GM23338 (cell line): ENCODE measurements at regions not wholly inside any gene's neighbourhood (a gene's known extent, or its start where the extent isn't known, plus 50 kb on each side); places are given as distances from the start of the nearest gene placed in this dataset.

ENCODE experiments used
- EZH2 ChIP-seq: fragments of 200-600 bp; sonication (generic); IDR thresholded peaks from one replicate; pipeline ENCODE4 v1.8.0; 2017; ENCODE audit warnings: antibody characterized with exemption, mild to moderate bottlenecking, low read depth; ENCODE audit not compliant: unreplicated experiment
- TF ChIP-seq, protein P1 (sequence below), 2 experiments: fragments of 200-600 bp in 1 of 2; sonication (generic) in 1 of 2; conservative IDR thresholded peaks; 2 replicates each; pipeline versions ENCODE4 v1.5.1 to v1.6.1; 2016 to 2017; ENCODE audit warnings: antibody characterized with exemption in 2 of 2, low read depth in 2 of 2, mild to moderate bottlenecking in 2 of 2, moderate library complexity in 1 of 2

DNA sequence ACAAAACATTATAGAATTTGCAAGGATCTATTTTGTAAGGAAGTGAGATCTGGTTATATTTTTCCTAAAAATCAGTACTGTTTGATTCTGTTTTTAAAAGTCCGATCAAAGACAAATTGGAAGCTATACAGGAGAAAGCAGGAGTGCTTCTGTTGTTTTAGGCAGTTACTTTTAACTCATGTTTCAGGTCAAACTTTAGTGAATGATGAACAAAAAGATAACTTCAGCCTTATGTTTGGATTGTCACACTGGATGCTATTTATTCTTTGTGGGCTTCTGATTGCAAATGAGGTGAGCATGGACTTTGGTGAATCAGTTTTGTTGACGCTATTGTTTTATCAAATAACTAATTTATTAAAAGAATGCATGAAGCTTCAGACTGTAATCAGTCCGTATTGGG is 228.7 kb upstream of the SLC35B3 start:
- TF ChIP-seq EZH2 = no peak
- TF ChIP-seq, protein P1, sequence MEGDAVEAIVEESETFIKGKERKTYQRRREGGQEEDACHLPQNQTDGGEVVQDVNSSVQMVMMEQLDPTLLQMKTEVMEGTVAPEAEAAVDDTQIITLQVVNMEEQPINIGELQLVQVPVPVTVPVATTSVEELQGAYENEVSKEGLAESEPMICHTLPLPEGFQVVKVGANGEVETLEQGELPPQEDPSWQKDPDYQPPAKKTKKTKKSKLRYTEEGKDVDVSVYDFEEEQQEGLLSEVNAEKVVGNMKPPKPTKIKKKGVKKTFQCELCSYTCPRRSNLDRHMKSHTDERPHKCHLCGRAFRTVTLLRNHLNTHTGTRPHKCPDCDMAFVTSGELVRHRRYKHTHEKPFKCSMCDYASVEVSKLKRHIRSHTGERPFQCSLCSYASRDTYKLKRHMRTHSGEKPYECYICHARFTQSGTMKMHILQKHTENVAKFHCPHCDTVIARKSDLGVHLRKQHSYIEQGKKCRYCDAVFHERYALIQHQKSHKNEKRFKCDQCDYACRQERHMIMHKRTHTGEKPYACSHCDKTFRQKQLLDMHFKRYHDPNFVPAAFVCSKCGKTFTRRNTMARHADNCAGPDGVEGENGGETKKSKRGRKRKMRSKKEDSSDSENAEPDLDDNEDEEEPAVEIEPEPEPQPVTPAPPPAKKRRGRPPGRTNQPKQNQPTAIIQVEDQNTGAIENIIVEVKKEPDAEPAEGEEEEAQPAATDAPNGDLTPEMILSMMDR (conservative IDR thresholded peaks at IDR 0.05; ENCODE audit: low read depth in 2 of 2) = no peak
